ENCODE measurements at regions not wholly inside any gene's neighbourhood (a gene's known extent, or its start where the extent isn't known, plus 50 kb on each side); places are given as distances from the start of the nearest gene placed in this dataset.

- DNase-seq (ENCODE audit: low read depth in 4 of 4, low spot score in 3 of 4): no peak
Measured at GRCh38 chr5:86875539-86875938, 257.8 kb downstream of the COX7C start.

- no peak for DNase-seq (ENCODE audit: low read depth in 4 of 4, low spot score in 3 of 4)
Measured at GRCh38 chr5:86878250-86878649, 260.5 kb downstream of the COX7C start.

DNA sequence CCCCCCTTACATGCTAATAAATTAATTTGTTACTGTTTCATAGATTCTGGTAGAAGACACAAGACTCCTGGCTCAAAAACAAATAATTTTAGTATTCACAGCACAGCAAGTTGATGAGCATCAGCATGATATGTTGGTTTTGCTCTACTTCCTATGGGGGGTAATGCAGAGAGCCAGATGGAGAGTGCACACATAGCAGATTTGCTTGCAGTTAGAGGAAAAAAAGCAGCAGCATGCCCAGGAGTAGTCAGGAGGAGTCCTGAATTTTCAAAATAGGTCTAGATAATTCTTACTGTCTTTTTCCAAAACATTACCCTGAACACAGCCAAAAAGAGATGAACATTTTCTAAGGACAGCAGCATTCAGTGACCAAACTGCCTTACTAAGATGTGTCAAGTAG, 261.3 kb downstream of the COX7C start:
- no peak for DNase-seq (ENCODE audit: low read depth in 4 of 4, low spot score in 3 of 4)

GRCh38 chr5:86880344-86880743, 262.6 kb downstream of the COX7C start:
- DNase-seq (ENCODE audit: low read depth in 4 of 4, low spot score in 3 of 4): no peak

DNA sequence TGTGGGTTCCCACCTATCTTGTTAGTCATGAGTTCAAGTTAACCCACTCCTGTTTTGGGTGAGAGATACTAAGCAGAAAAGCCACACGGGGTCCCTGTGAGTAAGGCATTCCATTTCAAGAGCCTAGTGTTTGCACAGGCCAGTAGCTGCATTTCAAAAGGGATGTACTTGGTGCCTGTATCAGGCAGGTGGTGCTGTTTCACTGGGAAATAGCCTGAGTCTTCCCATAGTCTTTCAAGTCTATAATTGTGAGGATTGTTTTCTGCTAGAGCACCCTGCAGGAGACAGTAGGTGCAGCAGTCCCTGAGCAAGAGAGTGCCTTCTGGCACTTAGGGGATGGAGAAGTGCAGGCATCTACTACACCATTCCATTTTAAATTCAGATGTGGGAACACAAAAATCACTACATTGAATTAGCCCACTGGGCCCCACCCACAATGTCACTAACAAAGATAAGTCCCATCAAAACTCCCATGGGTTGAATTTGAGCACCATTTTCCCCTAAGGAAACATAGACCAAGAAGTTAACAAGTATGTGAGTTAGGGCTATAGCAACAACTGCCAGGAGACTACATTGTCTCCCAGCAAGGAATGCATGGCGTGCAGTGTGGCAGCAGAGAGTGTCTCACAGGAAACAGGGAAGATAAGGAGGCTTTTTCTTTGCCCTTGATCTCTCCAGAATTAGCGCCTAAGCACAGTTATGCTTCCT, 263.2 kb downstream of the COX7C start:
- peak in 3 of 4 donors; percentile 10 to 24 (median 19) for DNase-seq (ENCODE audit: low read depth in 4 of 4, low spot score in 3 of 4)

DNA sequence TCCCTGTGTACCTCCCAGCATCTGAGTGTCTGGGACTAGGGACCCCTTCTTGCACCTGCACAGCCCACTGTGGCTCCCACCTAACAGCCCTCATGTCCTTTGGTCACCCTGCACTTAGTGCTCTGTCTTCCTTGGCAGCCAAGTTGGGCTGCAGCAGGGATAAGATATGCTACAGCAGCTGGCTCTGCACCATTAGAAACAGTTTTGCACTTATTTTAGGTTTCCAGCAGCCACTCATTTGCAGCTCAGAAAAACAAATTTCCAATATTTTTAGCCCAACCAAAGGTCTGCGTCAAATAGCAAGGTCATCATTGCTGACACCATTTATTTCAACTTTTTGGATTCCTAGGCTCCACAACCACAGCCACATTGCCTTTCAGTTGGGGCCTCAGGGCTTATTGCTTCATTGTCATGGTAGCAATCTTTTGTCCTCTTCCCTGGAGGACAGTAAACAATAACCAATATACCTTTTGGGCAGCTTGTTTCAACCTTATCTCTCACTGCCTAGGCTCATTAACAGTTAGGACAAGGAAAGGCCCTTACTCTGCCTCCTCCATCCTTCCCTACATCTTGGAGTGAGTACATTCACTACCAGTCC, 263.9 kb downstream of the COX7C start:
- DNase-seq (ENCODE audit: low read depth in 4 of 4, low spot score in 3 of 4): no peak

GRCh38 chr5:86884608-86885007, 266.9 kb downstream of the COX7C start:
- DNase-seq (ENCODE audit: low read depth in 4 of 4, low spot score in 3 of 4): no peak

GRCh38 chr5:86885011-86885410, 267.3 kb downstream of the COX7C start:
- DNase-seq (ENCODE audit: low read depth in 4 of 4, low spot score in 3 of 4): no peak

- DNase-seq (ENCODE audit: low read depth in 4 of 4, low spot score in 3 of 4): no peak
Measured at GRCh38 chr5:86885489-86886230, 267.9 kb downstream of the COX7C start.

- DNase-seq (ENCODE audit: low read depth in 4 of 4, low spot score in 3 of 4): no peak
Measured at GRCh38 chr5:86890375-86890774, 272.6 kb downstream of the COX7C start.

- DNase-seq (ENCODE audit: low read depth in 4 of 4, low spot score in 3 of 4): no peak
Measured at GRCh38 chr5:86894056-86894455, 276.3 kb downstream of the COX7C start.

GRCh38 chr5:86896916-86897315, 279.2 kb downstream of the COX7C start:
- DNase-seq (ENCODE audit: low read depth in 4 of 4, low spot score in 3 of 4): no peak

- no peak for DNase-seq (ENCODE audit: low read depth in 4 of 4, low spot score in 3 of 4)
Measured at GRCh38 chr5:86909418-86910295, 291.9 kb downstream of the COX7C start.

DNA sequence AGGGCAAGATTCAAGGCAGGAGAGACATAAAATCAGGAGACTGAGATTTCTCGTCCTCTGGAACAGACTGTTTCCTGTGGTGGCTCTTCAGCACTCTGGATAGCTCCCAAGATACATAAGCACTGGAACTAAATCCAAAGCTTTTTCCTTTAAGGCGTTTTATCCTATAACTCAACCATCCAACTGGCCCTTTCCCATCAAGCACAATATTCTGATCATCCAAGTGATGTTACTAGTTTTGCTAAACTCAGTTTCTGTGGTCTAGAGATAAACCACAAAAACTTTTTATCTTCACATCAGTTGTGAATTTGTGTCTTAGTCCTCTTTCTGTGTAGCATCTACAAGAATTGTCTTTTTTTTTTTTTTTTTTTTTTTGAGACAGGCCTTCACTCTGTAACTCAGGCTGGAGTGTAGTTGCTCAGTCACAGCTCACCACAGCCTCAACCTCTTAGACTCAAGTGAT, 299.4 kb downstream of the COX7C start:
- DNase-seq (ENCODE audit: low read depth in 4 of 4, low spot score in 3 of 4): peak in 3 of 4 donors; percentile 12 to 24 (median 24)

DNA sequence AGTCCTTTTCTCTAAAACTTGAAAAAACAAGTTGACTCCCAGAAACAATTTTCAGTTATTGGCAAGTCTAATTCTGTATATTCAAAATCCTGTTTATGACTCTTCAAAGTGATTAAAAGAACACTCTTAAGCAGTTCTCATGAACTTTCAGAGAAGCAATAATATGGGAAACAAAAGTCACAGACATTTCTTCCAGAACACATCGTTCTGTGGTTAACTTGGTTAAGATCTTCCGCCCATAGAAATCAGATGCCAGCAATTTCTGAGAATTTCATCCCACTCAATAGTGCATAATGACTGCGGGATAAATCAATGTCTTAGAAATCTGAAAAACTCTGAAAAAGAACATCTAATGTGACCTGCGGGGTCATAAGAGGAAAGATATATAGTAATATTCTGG, 300.5 kb downstream of the COX7C start:
- DNase-seq (ENCODE audit: low read depth in 4 of 4, low spot score in 3 of 4): no peak

DNA sequence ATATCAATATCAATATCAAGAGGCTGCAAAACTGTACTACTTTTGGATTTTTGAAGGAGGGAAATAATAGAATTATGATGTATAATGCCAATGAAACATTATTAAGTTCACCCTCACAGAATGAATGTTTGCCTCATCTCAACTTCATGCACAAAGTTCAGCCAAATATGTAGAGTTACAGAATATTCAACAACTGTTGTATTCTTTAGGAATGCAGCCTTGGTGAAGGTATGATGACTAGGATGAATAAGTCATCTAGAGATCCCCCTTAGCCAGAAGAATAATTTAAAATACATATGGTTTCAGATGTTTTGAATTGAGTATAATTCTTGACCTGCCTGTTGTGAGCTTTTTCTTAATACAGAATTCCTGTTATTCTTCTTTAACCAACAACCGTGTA, 308.3 kb downstream of the COX7C start:
- DNase-seq (ENCODE audit: low read depth in 4 of 4, low spot score in 3 of 4): no peak

DNA sequence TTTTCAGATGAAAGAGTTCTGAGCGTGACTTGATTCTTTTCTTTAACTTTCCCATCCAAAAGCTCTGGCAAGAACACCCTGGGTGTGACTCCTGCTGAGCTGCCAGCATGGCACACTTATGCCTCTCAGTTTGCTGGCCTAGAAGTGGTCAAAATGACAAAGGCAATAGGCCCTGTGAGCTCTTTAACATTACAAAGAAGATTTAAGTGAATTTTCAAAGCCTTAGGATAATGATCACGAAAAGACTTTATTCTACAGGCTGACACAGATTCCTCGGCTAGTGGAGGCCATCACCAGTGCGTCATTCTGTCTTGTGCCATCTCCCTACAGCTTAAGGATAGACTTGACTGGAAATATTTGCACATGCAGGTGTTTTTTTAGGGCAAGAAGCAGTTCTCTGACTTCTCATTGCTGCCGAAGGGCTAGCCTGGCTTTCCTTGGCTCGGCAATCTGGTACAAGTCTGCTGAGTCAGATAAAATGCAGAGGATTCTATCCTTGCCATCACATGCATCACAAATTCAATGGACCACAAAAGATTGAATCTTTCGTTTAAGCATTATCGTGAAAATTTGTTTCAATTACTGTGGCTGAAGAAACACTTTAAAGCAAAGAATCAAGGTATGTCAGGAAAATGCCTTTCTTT, 311.5 kb downstream of the COX7C start:
- DNase-seq (ENCODE audit: low read depth in 4 of 4, low spot score in 3 of 4): no peak

DNA sequence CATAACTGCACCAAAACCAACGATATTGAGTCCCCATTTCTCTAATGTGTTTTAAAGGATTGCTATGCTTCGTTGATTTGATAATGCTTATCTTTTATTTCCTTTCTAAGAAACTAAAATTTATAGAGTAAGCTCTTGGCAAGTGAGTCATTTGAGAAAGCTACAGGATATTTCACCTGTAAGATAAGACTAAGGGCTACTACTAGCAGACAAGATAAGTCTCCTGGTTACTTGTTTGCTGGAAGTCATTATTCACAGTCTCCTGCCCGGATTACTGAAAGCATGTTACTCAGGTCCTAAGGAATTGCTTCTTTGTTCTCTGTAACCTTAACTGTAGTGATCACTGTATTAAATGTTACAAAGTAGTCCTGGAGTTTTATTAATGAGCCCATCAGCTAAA, 315.9 kb upstream of the RASA1 start:
- no peak for DNase-seq (ENCODE audit: low read depth in 4 of 4, low spot score in 3 of 4)

DNA sequence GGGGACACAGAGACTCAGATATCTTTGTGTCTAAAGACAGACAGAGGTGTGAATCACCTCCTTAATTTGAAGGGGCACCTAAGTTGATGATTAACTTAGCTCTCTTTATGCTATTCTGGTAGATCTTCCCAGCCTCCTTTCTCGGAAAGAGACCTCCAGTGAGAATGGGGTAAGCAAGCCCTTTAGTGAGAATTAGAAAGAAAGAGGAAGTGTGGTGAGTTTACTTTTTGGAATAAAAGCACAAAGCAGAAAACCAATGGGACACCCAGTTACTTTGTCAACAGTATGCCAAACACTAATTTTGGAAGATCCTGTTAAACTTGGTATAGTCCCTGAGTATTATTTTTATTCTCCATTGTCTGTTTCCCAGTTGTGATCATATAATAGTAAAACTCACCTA, 302.8 kb upstream of the RASA1 start:
- DNase-seq (ENCODE audit: low read depth in 4 of 4, low spot score in 3 of 4): no peak

GRCh38 chr5:86968301-86968753, 299.4 kb upstream of the RASA1 start:
- peak in 3 of 4 donors; percentile 8 to 24 (median 21) for DNase-seq (ENCODE audit: low read depth in 4 of 4, low spot score in 3 of 4)

Measured in left renal pelvis (tissue), 4 donors.